Chondrocyte (in vitro differentiated cells): ENCODE measurements at regions not wholly inside any gene's neighbourhood (a gene's known extent, or its start where the extent isn't known, plus 50 kb on each side); places are given as distances from the start of the nearest gene placed in this dataset.

Source experiments
- DNase-seq: peaks from one replicate; pipeline ENCODE4 v3.0.0; 2021; ENCODE audit warnings: mixed read lengths, low spot score
- H3K27ac Mint-ChIP-seq: one replicate; pipeline ENCODE4 v1.8.0; 2021; ENCODE audit warnings: mild to moderate bottlenecking, moderate library complexity, mixed read lengths; ENCODE audit not compliant: unreplicated experiment
- H3K27me3 Mint-ChIP-seq: 2 replicates; pipeline ENCODE4 v1.8.0; 2021; ENCODE audit warnings: low read depth, mixed read lengths
- H3K36me3 Mint-ChIP-seq: 2 replicates; pipeline ENCODE4 v1.8.0; 2021; ENCODE audit warnings: low read depth, mixed read lengths
- H3K4me1 Mint-ChIP-seq: 2 replicates; pipeline ENCODE4 v1.8.0; 2021; ENCODE audit warnings: low read depth, mild to moderate bottlenecking, mixed read lengths
- H3K4me3 Mint-ChIP-seq: one replicate; pipeline ENCODE4 v1.8.0; 2021; ENCODE audit warnings: mild to moderate bottlenecking, moderate library complexity, mixed read lengths; ENCODE audit not compliant: unreplicated experiment
- H3K9me3 Mint-ChIP-seq: 2 replicates; pipeline ENCODE4 v1.8.0; 2021; ENCODE audit warnings: low read depth, mixed read lengths
- TF ChIP-seq, protein P1 (sequence below): fragments of 200-600 bp; sonication (generic); IDR thresholded peaks from 2 replicates; pipeline ENCODE4 v1.5.0; 2021; ENCODE audit warnings: antibody characterized with exemption, mild to moderate bottlenecking, moderate library complexity

GRCh38 chr16:64122177-64122576 lies 999.7 kb downstream of the CDH11 start:
- Mint-ChIP-seq H3K4me1 (no peaks in the 10 kb centered on the region), H3K9me3 (no peaks in the 10 kb centered on the region), H3K27me3 (peaks cover 7% of the 10 kb centered on the region), H3K36me3 (no peaks in the 10 kb centered on the region), H3K4me3 (no peak overlapping the region), H3K27ac (no peak overlapping the region)
- TF ChIP-seq, protein P1, sequence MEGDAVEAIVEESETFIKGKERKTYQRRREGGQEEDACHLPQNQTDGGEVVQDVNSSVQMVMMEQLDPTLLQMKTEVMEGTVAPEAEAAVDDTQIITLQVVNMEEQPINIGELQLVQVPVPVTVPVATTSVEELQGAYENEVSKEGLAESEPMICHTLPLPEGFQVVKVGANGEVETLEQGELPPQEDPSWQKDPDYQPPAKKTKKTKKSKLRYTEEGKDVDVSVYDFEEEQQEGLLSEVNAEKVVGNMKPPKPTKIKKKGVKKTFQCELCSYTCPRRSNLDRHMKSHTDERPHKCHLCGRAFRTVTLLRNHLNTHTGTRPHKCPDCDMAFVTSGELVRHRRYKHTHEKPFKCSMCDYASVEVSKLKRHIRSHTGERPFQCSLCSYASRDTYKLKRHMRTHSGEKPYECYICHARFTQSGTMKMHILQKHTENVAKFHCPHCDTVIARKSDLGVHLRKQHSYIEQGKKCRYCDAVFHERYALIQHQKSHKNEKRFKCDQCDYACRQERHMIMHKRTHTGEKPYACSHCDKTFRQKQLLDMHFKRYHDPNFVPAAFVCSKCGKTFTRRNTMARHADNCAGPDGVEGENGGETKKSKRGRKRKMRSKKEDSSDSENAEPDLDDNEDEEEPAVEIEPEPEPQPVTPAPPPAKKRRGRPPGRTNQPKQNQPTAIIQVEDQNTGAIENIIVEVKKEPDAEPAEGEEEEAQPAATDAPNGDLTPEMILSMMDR: no peak
- no peak for DNase-seq

GRCh38 chr16:64121473-64121872 lies 1000.4 kb downstream of the CDH11 start:
- no peak for DNase-seq
- no peaks in the 10 kb centered on the region for H3K36me3 Mint-ChIP-seq
- TF ChIP-seq, protein P1: no peak
- no peak overlapping the region for H3K4me3 Mint-ChIP-seq
- H3K4me1 Mint-ChIP-seq: no peaks in the 10 kb centered on the region
- peaks cover 7% of the 10 kb centered on the region for H3K27me3 Mint-ChIP-seq
- no peak overlapping the region for H3K27ac Mint-ChIP-seq
- H3K9me3 Mint-ChIP-seq: no peaks in the 10 kb centered on the region

- Mint-ChIP-seq H3K4me3 (no peak overlapping the region), H3K9me3 (peaks cover 2% of the 10 kb centered on the region), H3K27ac (no peak overlapping the region), H3K27me3 (peaks cover 7% of the 10 kb centered on the region), H3K36me3 (peaks cover 2% of the 10 kb centered on the region), H3K4me1 (no peaks in the 10 kb centered on the region)
- no peak for DNase-seq
- TF ChIP-seq, protein P1: no peak
Measured at GRCh38 chr16:64116151-64116550, 1005.7 kb downstream of the CDH11 start.

- Mint-ChIP-seq H3K4me3 (no peak overlapping the region), H3K27me3 (peaks cover 1% of the 10 kb centered on the region), H3K27ac (no peak overlapping the region), H3K36me3 (no peaks in the 10 kb centered on the region), H3K9me3 (no peaks in the 10 kb centered on the region), H3K4me1 (no peaks in the 10 kb centered on the region)
- DNase-seq: no peak
- TF ChIP-seq, protein P1: no peak
Measured at GRCh38 chr16:64109241-64109640, 1012.6 kb downstream of the CDH11 start.

DNA sequence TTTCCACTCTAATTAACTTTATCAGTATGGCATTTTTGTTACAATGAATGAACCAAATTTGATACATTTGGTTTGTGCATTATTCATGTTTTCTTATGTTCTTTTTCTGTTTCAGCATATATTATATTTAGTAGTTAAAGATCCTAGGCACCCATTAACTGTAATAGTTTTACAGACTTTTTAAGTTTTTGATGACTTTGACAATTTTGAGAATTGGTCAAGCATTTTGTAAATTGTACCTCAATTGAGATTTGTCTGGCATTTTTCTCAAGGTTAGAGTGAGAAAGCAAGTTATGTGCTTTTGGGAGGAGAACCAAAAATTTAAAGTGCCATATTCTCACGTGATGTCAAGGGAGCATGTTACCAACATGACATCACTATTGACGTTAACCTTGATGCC lies 1019.2 kb downstream of the CDH11 start:
- no peak for DNase-seq
- Mint-ChIP-seq H3K27me3 (no peaks in the 10 kb centered on the region), H3K4me3 (no peak overlapping the region), H3K9me3 (no peaks in the 10 kb centered on the region), H3K27ac (no peak overlapping the region), H3K4me1 (no peaks in the 10 kb centered on the region), H3K36me3 (no peaks in the 10 kb centered on the region)
- TF ChIP-seq, protein P1: no peak
